SH-SY5Y (cell line): ENCODE measurements at regions not wholly inside any gene's neighbourhood (a gene's known extent, or its start where the extent isn't known, plus 50 kb on each side); places are given as distances from the start of the nearest gene placed in this dataset.

Experiments
- GATA2 ChIP-seq: IDR thresholded peaks from 2 replicates; pipeline ENCODE4 v1.6.1; 2011; ENCODE audit warnings: mild to moderate bottlenecking, low read depth, low read length
- GATA3 ChIP-seq: IDR thresholded peaks from 2 replicates; pipeline ENCODE4 v1.6.1; 2011; ENCODE audit warnings: low read depth, mild to moderate bottlenecking, low read length, moderate library complexity

- TF ChIP-seq GATA2, result no peak
- no peak for TF ChIP-seq GATA3
Observed at GRCh38 chr2:34012715-34013302, 413.7 kb upstream of the FAM98A start.
